ENCODE measurements at regions not wholly inside any gene's neighbourhood (a gene's known extent, or its start where the extent isn't known, plus 50 kb on each side); places are given as distances from the start of the nearest gene placed in this dataset.

GRCh38 chr3:59545374-59545773 lies 495.5 kb upstream of the CFAP20DC start:
- no peak for DNase-seq (ENCODE audit: low read depth)

DNA sequence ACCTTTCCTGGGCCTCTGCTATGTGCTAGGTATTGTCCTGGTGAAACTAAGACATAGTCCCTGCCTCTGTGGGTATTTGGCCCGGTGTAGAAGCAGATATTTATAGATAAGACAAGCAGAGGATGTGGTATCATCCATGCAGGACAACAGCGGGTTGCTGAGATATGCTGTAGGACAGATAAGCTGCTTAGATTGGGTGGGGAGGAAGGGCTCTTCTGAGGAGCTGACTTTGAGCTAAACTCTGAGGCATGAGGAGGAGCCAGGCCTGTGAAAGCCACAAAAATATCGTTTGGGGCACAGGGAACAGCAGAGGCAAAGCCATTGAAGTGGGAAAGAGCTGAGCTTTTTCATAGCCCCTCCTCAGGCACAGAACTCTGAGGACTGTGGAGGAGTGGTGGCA lies 492.5 kb upstream of the CFAP20DC start:
- DNase-seq (ENCODE audit: low read depth) = no peak

DNA sequence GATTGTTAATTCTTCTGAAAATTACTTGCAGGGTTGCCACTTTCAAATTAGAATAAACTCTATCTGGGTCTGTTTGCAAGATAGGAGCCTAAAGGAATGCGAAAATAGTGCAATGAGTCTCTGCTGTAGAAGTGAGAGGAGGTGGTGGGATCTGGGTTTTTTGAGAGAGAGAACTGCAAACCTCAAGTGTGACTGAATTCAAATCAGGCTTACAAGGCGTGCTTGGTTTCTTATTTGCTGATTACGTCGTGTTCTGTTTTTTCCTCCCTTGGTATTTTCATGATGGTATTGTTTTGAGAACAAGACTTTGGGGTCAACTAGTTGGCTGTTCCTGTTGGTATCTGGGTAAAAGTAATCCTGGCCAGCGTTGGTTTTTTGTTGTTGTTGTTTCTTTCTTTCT lies 490.9 kb upstream of the CFAP20DC start:
- DNase-seq (ENCODE audit: low read depth) = peak; percentile 16

GRCh38 chr3:59540241-59540640 lies 490.4 kb upstream of the CFAP20DC start:
- peak; percentile 66 for DNase-seq (ENCODE audit: low read depth)

DNA sequence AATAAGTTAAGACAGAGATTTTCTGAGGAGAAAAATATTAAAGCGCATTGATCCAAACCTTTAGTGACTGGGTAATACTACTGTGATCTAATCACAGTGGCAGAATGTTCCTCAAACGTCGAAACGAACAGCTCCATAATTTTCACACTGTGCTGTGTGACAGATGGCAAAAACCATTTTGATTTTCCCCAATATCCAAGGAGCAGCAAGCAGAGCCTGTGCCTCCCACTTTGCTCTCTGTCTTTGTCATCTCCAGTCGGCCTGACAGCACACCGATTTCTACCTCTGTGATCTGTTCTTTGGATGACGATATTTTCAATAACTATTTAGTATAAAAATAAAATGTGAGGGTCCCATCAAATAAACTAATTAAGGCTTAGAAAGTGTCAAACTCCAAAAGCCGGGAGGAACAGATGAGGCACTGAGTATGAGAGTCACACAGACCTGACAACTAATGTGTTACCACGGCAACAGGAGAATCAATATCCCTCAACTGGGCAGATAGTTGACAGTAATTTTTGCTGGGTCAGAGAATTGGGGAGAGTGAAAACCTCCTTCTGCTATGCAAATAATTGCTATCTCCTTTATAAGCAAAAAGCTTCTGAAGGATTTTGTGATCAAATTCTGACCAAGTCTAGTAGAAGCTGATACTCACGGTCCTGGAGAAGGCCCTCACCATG lies 489.1 kb upstream of the CFAP20DC start:
- DNase-seq (ENCODE audit: low read depth) = no peak

- DNase-seq (ENCODE audit: low read depth) = peak; percentile 49
Measured at GRCh38 chr3:59535791-59536221, 486.0 kb upstream of the CFAP20DC start.

GRCh38 chr3:59531994-59532393 lies 482.2 kb upstream of the CFAP20DC start:
- DNase-seq (ENCODE audit: low read depth) = no peak

- no peak for DNase-seq (ENCODE audit: low read depth)
Measured at GRCh38 chr3:59531066-59531745, 481.4 kb upstream of the CFAP20DC start.

- no peak for DNase-seq (ENCODE audit: low read depth)
Measured at GRCh38 chr3:59528251-59528650, 478.4 kb upstream of the CFAP20DC start.

- DNase-seq (ENCODE audit: low read depth) = no peak
Measured at GRCh38 chr3:59527493-59527892, 477.7 kb upstream of the CFAP20DC start.

DNA sequence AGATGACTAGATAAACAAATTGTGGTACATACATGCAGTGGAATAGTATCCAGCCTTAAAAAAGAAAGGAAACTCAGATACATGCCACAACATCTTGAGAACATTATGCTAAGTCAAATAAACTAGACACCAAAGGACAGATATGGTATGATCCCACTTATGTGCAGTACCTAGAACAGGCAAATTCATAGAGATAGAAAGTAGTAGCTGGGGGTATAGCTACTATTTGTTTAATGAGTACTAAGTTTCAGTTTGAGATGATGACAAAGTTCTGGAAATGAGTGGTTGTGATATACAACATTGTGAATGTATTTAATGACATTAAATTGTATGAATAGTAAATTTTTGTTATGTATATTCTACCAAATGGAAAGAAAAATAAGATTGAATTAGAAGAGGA lies 477.2 kb upstream of the CFAP20DC start:
- no peak for DNase-seq (ENCODE audit: low read depth)

DNA sequence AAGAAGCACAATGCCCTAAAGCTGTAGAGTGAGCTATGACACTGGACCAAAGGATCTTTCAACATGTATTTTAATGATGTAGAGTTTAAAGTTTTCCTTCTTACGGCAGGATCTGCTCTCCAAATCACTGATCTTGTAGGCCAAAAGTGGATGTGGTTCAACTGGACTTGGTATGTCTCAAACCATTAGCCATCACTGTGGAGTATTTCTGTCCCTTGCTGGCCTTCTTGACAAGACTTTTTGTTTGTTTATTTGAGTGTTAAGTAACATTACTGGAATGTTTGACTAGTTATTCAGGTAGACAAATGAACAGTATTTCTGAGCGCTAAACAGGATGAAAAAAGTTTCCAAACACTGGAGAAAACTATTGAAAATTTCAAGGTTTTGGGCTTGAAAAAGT lies 472.7 kb upstream of the CFAP20DC start:
- no peak for DNase-seq (ENCODE audit: low read depth)

GRCh38 chr3:59519094-59519493 lies 469.3 kb upstream of the CFAP20DC start:
- DNase-seq (ENCODE audit: low read depth) = no peak

DNA sequence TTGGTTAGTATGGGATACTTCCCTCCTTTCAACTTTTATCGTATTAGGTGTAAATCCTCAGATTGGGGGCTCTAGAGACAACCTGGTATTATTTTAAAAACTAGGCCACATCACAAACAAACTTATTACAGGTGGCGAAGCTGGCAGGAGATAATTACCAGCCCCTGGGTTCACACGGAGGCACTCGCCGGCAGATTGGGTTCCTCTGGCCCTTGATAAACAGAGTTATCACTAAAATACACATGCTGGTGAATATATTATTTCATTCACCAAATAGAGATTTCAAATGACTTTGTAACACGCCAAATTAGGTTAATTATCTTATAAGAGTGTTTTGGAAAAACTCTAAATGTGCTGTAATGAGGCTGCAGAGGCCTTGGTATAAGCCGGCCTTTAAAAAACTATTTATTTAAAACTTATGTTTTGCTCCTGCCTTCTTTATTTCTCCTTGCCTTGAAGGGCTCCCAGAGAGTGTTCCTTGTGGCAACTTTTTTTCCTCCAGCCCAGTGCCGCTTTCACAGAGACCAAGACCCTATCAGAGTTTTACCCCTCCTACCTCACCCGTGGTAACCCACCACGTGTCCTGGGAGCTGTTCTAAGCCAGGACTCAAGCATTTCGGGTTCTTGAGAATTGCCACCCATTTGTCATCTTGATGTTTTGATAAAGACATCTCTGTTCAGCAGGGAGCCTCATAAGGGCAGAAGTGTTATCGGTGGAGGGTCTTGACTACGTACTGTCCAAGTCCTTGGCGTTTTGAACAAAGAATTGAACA lies 468.6 kb upstream of the CFAP20DC start:
- no peak for DNase-seq (ENCODE audit: low read depth)

DNA sequence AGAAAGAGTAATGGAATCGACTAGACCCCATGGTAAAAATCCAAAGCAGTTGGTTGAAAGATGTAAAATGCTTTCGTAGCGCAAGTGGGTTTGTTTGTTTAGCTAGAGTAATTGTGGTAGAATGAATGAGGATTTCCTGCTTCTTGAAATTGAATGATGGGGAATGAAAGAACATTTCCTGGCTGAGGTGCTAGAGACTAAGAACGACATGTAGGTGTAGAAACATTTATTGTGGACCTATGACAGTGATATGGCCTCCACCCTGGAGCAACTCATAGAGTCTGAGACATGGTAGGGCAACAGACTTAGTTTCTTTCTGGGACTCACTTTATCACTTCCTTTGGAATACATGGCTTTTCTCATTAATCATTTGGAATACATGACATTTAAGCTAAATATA lies 467.6 kb upstream of the CFAP20DC start:
- DNase-seq (ENCODE audit: low read depth) = no peak

DNA sequence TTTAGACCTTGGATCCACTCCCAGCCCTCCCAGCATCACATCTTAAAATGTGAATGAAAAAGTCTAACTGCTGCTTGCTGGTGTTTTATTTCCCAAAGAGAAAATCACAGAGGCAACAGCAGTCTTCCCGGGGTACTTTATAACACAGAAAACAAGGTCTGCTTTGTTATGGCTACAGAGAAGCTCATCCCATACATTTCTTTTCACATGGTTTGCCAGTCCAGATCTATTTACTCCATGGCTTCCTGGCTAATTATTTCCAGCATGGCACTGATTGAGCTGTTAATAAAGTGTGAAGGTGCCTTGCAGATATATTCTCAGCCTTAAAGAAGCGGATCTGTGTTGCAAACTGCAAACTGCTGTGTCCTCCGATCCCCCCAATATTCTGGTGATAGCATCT lies 466.1 kb upstream of the CFAP20DC start:
- no peak for DNase-seq (ENCODE audit: low read depth)

DNA sequence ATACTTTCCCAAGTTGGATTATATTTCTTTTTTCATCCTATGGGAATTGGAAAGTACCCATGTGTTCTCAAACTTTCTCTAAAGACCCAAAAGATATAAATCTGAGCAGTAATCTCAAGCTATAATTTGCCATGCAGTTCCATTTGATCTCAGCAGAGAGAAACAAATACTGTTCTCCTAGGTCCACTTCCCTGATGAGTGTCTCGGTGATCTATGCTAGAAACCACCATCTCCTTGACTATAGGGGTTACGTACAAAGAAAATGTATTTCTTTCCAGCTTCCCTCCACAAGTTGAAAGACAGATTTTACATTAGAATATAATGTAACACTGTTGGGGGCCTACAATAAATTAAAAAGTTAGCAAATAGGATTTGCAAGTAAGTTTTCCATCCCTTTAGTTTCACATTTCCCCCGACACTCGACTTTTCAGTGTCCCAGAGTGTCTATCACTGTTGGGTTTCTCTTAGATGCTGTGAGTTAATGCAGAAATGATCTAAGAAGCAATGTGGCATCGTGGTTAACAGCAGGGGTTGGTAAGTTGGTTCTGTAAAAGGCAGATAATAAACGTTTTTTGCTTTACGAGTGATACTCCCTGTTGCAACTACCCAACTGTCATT lies 465.1 kb upstream of the CFAP20DC start:
- DNase-seq (ENCODE audit: low read depth) = no peak

DNA sequence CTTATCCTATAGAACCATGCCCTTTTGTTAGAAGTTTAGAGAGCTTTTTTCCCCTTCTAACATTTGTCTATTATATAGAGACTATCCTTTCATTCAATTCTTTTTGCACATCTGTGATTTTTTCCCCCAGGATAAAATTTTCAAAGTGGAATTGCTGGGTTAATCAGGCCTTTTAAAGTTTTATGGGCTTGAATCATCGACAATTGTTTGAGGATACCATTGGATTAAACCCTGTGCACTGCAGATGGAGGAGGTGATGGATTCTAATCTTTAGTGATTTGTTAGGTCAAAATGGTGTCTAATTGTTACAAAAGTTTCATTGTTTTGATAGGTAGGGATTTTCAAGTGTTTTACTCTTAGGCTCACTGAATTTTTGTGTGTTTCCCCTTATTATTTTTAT lies 463.7 kb upstream of the CFAP20DC start:
- no peak for DNase-seq (ENCODE audit: low read depth)

- no peak for DNase-seq (ENCODE audit: low read depth)
Measured at GRCh38 chr3:59512066-59512465, 462.2 kb upstream of the CFAP20DC start.

- peak; percentile 7 for DNase-seq (ENCODE audit: low read depth)
Measured at GRCh38 chr3:59510576-59510975, 460.8 kb upstream of the CFAP20DC start.

DNA sequence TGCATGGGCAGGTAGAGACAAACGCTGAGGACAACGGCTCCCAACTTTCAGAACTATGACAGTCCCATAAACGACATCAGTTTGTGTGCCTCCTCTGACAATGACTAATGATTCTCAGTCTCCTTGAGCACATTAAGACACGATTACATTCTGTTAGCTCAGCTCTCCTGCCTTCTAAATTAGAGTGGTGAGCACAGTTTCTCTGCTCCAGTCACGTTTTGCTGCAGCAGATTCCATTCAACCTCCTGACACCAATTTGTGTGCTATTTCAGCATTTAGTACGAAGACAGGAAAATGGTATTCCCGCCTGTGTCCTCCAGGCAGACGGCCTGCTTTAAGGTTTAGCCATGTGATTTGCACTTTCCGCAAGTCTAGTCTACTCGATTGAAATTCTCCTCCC lies 458.4 kb upstream of the CFAP20DC start:
- DNase-seq (ENCODE audit: low read depth) = no peak

- DNase-seq (ENCODE audit: low read depth) = no peak
Measured at GRCh38 chr3:59506191-59506590, 456.4 kb upstream of the CFAP20DC start.

DNA sequence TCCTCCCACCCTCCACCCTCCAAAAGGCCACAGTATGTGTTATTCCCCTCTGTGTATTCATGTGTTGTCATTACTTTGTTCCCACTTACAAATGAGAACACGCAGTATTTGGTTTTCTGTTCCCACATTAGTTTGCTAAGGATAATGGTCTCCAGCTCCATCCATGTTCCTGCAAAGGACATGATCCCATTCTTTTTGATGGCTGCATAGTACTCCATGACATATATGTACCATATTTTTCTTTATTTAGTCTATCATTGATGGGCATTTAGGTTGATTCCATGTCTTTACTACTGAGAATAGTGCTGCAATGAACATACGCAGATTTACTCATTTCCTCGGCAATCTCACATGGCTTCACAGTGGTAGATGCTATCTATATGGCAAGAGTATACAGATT lies 453.6 kb upstream of the CFAP20DC start:
- no peak for DNase-seq (ENCODE audit: low read depth)
